Nephron progenitor cell (in vitro differentiated cells): ENCODE measurements at regions not wholly inside any gene's neighbourhood (a gene's known extent, or its start where the extent isn't known, plus 50 kb on each side); places are given as distances from the start of the nearest gene placed in this dataset.

Experiments used
- DNase-seq: peaks from one replicate; pipeline ENCODE4 v3.0.0; 2021
- H3K27ac Mint-ChIP-seq: 2 replicates; pipeline ENCODE4 v1.8.0; 2021; ENCODE audit warnings: mild to moderate bottlenecking, moderate library complexity, mixed read lengths
- H3K27me3 Mint-ChIP-seq: 2 replicates; pipeline ENCODE4 v1.8.0; 2021; ENCODE audit warnings: mild to moderate bottlenecking, low read depth, mixed read lengths; ENCODE audit not compliant: poor library complexity
- H3K36me3 Mint-ChIP-seq: 2 replicates; pipeline ENCODE4 v1.8.0; 2021; ENCODE audit warnings: low read depth, mixed read lengths
- H3K4me1 Mint-ChIP-seq: 2 replicates; pipeline ENCODE4 v1.8.0; 2021; ENCODE audit warnings: mixed read lengths
- H3K4me3 Mint-ChIP-seq: 2 replicates; pipeline ENCODE4 v1.8.0; 2021; ENCODE audit warnings: mild to moderate bottlenecking, moderate library complexity, mixed read lengths
- H3K9me3 Mint-ChIP-seq: 2 replicates; pipeline ENCODE4 v1.8.0; 2021; ENCODE audit warnings: mild to moderate bottlenecking, moderate library complexity, mixed read lengths
- CTCF ChIP-seq: fragments of 200-600 bp; sonication (generic); IDR thresholded peaks from 2 replicates; pipeline ENCODE4 v1.5.0; 2021; ENCODE audit warnings: antibody characterized with exemption

GRCh38 chr2:118791483-118791882, 56.0 kb downstream of the EN1 start:
- TF ChIP-seq CTCF, result no peak
- H3K4me1 Mint-ChIP-seq, result peaks cover 16% of the 10 kb centered on the region
- H3K4me3 Mint-ChIP-seq, result no peak overlapping the region
- H3K9me3 Mint-ChIP-seq, result no peaks in the 10 kb centered on the region
- H3K27me3 Mint-ChIP-seq, result peaks cover 20% of the 10 kb centered on the region
- H3K27ac Mint-ChIP-seq, result no peak overlapping the region
- DNase-seq, result no peak
- no peaks in the 10 kb centered on the region for H3K36me3 Mint-ChIP-seq

GRCh38 chr2:118786746-118787145, 60.7 kb downstream of the EN1 start:
- DNase-seq, result peak; percentile 12
- Mint-ChIP-seq H3K9me3 (no peaks in the 10 kb centered on the region), H3K27me3 (peaks cover 24% of the 10 kb centered on the region), H3K36me3 (no peaks in the 10 kb centered on the region), H3K4me1 (peaks cover 23% of the 10 kb centered on the region), H3K4me3 (no peak overlapping the region), H3K27ac (no peak overlapping the region)
- TF ChIP-seq CTCF, result no peak

GRCh38 chr2:118784860-118785259, 62.6 kb downstream of the EN1 start:
- TF ChIP-seq CTCF, result no peak
- peaks cover 7% of the 10 kb centered on the region for H3K9me3 Mint-ChIP-seq
- no peak overlapping the region for H3K4me3 Mint-ChIP-seq
- H3K27me3 Mint-ChIP-seq, result peaks cover 22% of the 10 kb centered on the region
- no peaks in the 10 kb centered on the region for H3K36me3 Mint-ChIP-seq
- peaks cover 13% of the 10 kb centered on the region for H3K4me1 Mint-ChIP-seq
- no peak overlapping the region for H3K27ac Mint-ChIP-seq
- no peak for DNase-seq

GRCh38 chr2:118779362-118779761, 68.1 kb downstream of the EN1 start:
- no peaks in the 10 kb centered on the region for H3K4me1 Mint-ChIP-seq
- no peak overlapping the region for H3K4me3 Mint-ChIP-seq
- no peak overlapping the region for H3K27ac Mint-ChIP-seq
- no peak for TF ChIP-seq CTCF
- H3K9me3 Mint-ChIP-seq, result peaks cover 12% of the 10 kb centered on the region
- no peak for DNase-seq
- peaks cover 22% of the 10 kb centered on the region for H3K27me3 Mint-ChIP-seq
- no peaks in the 10 kb centered on the region for H3K36me3 Mint-ChIP-seq

- DNase-seq, result peak; percentile 88
- peaks cover 3% of the 10 kb centered on the region for H3K9me3 Mint-ChIP-seq
- TF ChIP-seq CTCF, result no peak
- no peaks in the 10 kb centered on the region for H3K4me1 Mint-ChIP-seq
- H3K36me3 Mint-ChIP-seq, result no peaks in the 10 kb centered on the region
- peaks cover 58% of the 10 kb centered on the region for H3K27me3 Mint-ChIP-seq
- no peak overlapping the region for H3K27ac Mint-ChIP-seq
- H3K4me3 Mint-ChIP-seq, result peak overlapping the region; percentile 73
Measured at GRCh38 chr2:118774458-118775133, 72.9 kb downstream of the EN1 start.

- H3K27me3 Mint-ChIP-seq, result peaks cover 63% of the 10 kb centered on the region
- H3K9me3 Mint-ChIP-seq, result no peaks in the 10 kb centered on the region
- no peak overlapping the region for H3K27ac Mint-ChIP-seq
- H3K36me3 Mint-ChIP-seq, result no peaks in the 10 kb centered on the region
- H3K4me3 Mint-ChIP-seq, result peak overlapping the region; percentile 73
- DNase-seq, result no peak
- TF ChIP-seq CTCF, result no peak
- no peaks in the 10 kb centered on the region for H3K4me1 Mint-ChIP-seq
Measured at GRCh38 chr2:118773826-118774225, 73.6 kb downstream of the EN1 start.
